Thyroid gland (tissue), 4 donors: ENCODE measurements at regions not wholly inside any gene's neighbourhood (a gene's known extent, or its start where the extent isn't known, plus 50 kb on each side); places are given as distances from the start of the nearest gene placed in this dataset.

Source experiments
- CTCF ChIP-seq, 6 experiments: fragments of 200-600 bp in 3 of 6; fragments of 450-650 bp in 3 of 6; sonication (generic) in 3 of 6; IDR thresholded peaks; one replicate each; pipeline ENCODE4 v1.5.1; 2016 to 2019; ENCODE audit warnings: antibody characterized with exemption in 6 of 6, mild to moderate bottlenecking in 2 of 6, inconsistent platforms in 1 of 6, moderate library complexity in 1 of 6
- POLR2A ChIP-seq, 2 donors: fragments of 450-650 bp; IDR thresholded peaks; one replicate each; pipeline ENCODE4 v1.6.1; 2017; ENCODE audit warnings: antibody characterized with exemption in 2 of 2, mild to moderate bottlenecking in 2 of 2, moderate library complexity in 1 of 2

GRCh38 chr3:24965706-24966385 is 462.2 kb upstream of the RARB start:
- TF ChIP-seq POLR2A (IDR thresholded peaks at IDR 0.05) (no peak), CTCF (IDR thresholded peaks at IDR 0.05) (no peak)
